HepG2 (cell line): ENCODE measurements at regions not wholly inside any gene's neighbourhood (a gene's known extent, or its start where the extent isn't known, plus 50 kb on each side); places are given as distances from the start of the nearest gene placed in this dataset.

ENCODE experiments used
- EP300 ChIP-seq, 3 experiments: sonication (generic) in 1 of 3; formaldehyde crosslinking in 1 of 3; IDR thresholded peaks; 2 replicates each; pipeline versions ENCODE4 v1.5.1 to v1.6.1; 2011 to 2020; ENCODE audit warnings: low read depth in 2 of 3, low read length in 2 of 3, borderline replicate concordance in 1 of 3, improper control_type of control experiment in 1 of 3, mild to moderate bottlenecking in 1 of 3, missing genetic modification reagents in 1 of 3, moderate library complexity in 1 of 3
- HOMEZ ChIP-seq: IDR thresholded peaks from 2 replicates; pipeline ENCODE4 v1.6.1; 2016; ENCODE audit warnings: low read depth
- KAT8 ChIP-seq: IDR thresholded peaks from 2 replicates; pipeline ENCODE4 v1.6.1; 2016; ENCODE audit warnings: missing genetic modification reagents, missing compliant biosample characterization
- KIAA2018 ChIP-seq: sonication (generic); formaldehyde crosslinking; IDR thresholded peaks from 2 replicates; pipeline ENCODE4 v1.5.0; 2020; ENCODE audit warnings: mild to moderate bottlenecking, missing genetic modification reagents, borderline replicate concordance
- NFE2 ChIP-seq: sonication (generic); formaldehyde crosslinking; IDR thresholded peaks from 2 replicates; pipeline ENCODE4 v1.4.0; 2020; ENCODE audit warnings: missing genetic modification reagents
- NR3C1 ChIP-seq: sonication (generic); formaldehyde crosslinking; IDR thresholded peaks from 2 replicates; pipeline ENCODE4 v1.4.0; 2020; ENCODE audit warnings: missing genetic modification reagents
- PAXIP1 ChIP-seq: sonication (generic); formaldehyde crosslinking; conservative IDR thresholded peaks from 2 replicates; pipeline ENCODE4 v1.4.0; 2020; ENCODE audit warnings: mild to moderate bottlenecking, missing genetic modification reagents, moderate library complexity

GRCh38 chr1:157236072-157236471 is 97.9 kb upstream of the ETV3 start (continued):
- TF ChIP-seq KIAA2018 (CRISPR knock-in tag), result no peak
- no peak for TF ChIP-seq HOMEZ (CRISPR knock-in tag)
- TF ChIP-seq KAT8 (CRISPR knock-in tag), result no peak
- no peak for TF ChIP-seq NR3C1 (CRISPR knock-in tag)
- TF ChIP-seq EP300 (IDR thresholded peaks at IDR 0.05; ENCODE audit: low read depth in 2 of 2, low read length in 2 of 2), result peak in 1 of 2 experiments; percentile 31; a peak in 1 of 4 replicates
- TF ChIP-seq EP300 (CRISPR knock-in tag; IDR thresholded peaks at IDR 0.05; ENCODE audit: borderline replicate concordance), result no peak
- TF ChIP-seq NFE2 (CRISPR knock-in tag), result no peak
- 0 out of 2 replicates have a peak, but pooled peaks have one; percentile 17 for TF ChIP-seq PAXIP1 (CRISPR knock-in tag)
